ENCODE measurements at regions not wholly inside any gene's neighbourhood (a gene's known extent, or its start where the extent isn't known, plus 50 kb on each side); places are given as distances from the start of the nearest gene placed in this dataset.
"Not testable (repeated sequence)": the region's sequence is repeated elsewhere in the genome, so short reads cannot be mapped to it uniquely, and the experiment has no call there.

GRCh38 chr1:67552336-67552759 lies 122.1 kb upstream of the SERBP1 start (continued):
- TF ChIP-seq, protein P1, sequence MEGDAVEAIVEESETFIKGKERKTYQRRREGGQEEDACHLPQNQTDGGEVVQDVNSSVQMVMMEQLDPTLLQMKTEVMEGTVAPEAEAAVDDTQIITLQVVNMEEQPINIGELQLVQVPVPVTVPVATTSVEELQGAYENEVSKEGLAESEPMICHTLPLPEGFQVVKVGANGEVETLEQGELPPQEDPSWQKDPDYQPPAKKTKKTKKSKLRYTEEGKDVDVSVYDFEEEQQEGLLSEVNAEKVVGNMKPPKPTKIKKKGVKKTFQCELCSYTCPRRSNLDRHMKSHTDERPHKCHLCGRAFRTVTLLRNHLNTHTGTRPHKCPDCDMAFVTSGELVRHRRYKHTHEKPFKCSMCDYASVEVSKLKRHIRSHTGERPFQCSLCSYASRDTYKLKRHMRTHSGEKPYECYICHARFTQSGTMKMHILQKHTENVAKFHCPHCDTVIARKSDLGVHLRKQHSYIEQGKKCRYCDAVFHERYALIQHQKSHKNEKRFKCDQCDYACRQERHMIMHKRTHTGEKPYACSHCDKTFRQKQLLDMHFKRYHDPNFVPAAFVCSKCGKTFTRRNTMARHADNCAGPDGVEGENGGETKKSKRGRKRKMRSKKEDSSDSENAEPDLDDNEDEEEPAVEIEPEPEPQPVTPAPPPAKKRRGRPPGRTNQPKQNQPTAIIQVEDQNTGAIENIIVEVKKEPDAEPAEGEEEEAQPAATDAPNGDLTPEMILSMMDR (IDR thresholded peaks at IDR 0.05; ENCODE audit: control extremely low read depth in 1 of 3, insufficient read depth in 1 of 3, low read depth in 1 of 3, low read length in 3 of 3) = peak in 2 of 3 experiments; percentile 36 to 64; a peak in 3 of 4 replicates
- no peak for TF ChIP-seq SIN3A (conservative IDR thresholded peaks at IDR 0.05 in 1 of 2, IDR thresholded peaks at IDR 0.05 in 1 of 2; ENCODE audit: low read depth in 1 of 2, low read length in 2 of 2)
- TF ChIP-seq SIRT6 (IDR thresholded peaks at IDR 0.05; ENCODE audit: low read length) = no peak
- no peak for TF ChIP-seq SUZ12 (IDR thresholded peaks at IDR 0.05; ENCODE audit: low read length)
- no peak for TF ChIP-seq SP2 (IDR thresholded peaks at IDR 0.05; ENCODE audit: low read length)
- no peak for TF ChIP-seq SP1 (IDR thresholded peaks at IDR 0.05; ENCODE audit: low read depth, low read length)
- TF ChIP-seq, protein P2, sequence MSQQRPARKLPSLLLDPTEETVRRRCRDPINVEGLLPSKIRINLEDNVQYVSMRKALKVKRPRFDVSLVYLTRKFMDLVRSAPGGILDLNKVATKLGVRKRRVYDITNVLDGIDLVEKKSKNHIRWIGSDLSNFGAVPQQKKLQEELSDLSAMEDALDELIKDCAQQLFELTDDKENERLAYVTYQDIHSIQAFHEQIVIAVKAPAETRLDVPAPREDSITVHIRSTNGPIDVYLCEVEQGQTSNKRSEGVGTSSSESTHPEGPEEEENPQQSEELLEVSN (IDR thresholded peaks at IDR 0.05) = peak; percentile 52; the same call in 1 of the 2 replicates

- H3K27me3 ChIP-seq (replicated peaks in 1 of 4; ENCODE audit: control insufficient read depth in 3 of 4, extremely low read depth in 1 of 4, insufficient read depth in 3 of 4, low read length in 3 of 4); H2AFZ ChIP-seq (ENCODE audit: low read length); H2AK5ac ChIP-seq (ENCODE audit: low read depth, low read length); H3K23me2 ChIP-seq (ENCODE audit: low read depth, low read length); H3K4ac ChIP-seq (replicated peaks; ENCODE audit: insufficient read length, low read depth, low read length); POLR2A ChIA-PET (ENCODE audit: partially characterized antibody); H4K8ac ChIP-seq (ENCODE audit: extremely low read depth, insufficient read depth, low read length); H3K4me3 ChIP-seq (ENCODE audit: extremely low read depth in 1 of 4, insufficient read depth in 2 of 4, low read depth in 3 of 4, low read length in 4 of 4); H3K79me1 ChIP-seq (ENCODE audit: low read depth, low read length); H2BK120ac ChIP-seq (replicated peaks; ENCODE audit: low read depth, low read length); H3K4me1 ChIP-seq (replicated peaks in 1 of 4; ENCODE audit: control insufficient read depth in 3 of 4, insufficient read depth in 4 of 4, low read length in 3 of 4); H3K14ac ChIP-seq (ENCODE audit: insufficient read length); H3K27ac ChIP-seq (ENCODE audit: low read depth, low read length); H4K91ac ChIP-seq (replicated peaks; ENCODE audit: insufficient read length, low read length); H2BK20ac ChIP-seq (ENCODE audit: low read length); H3K36me3 ChIP-seq (ENCODE audit: control insufficient read depth in 2 of 4, insufficient read depth in 4 of 4, low read length in 3 of 4); FAIRE-seq; H3K9me3 ChIP-seq (ENCODE audit: insufficient read depth in 2 of 2, low read depth in 1 of 2, low read length in 1 of 2); H4K20me1 ChIP-seq (replicated peaks in 1 of 2; ENCODE audit: control insufficient read depth in 1 of 2, insufficient read depth in 2 of 2, low read length in 2 of 2); H3K18ac ChIP-seq (ENCODE audit: extremely low read depth, low read length); H4K5ac ChIP-seq (ENCODE audit: insufficient read length, low read depth, low read length); H2BK5ac ChIP-seq (ENCODE audit: low read depth, low read length); H3K4me2 ChIP-seq (ENCODE audit: insufficient read depth in 1 of 2, low read depth in 2 of 2, low read length in 2 of 2); H3K23ac ChIP-seq (ENCODE audit: insufficient read length); H3K9ac ChIP-seq (replicated peaks in 1 of 4; ENCODE audit: extremely low read depth in 1 of 4, low read depth in 3 of 4, low read length in 3 of 4); DNase-seq (ENCODE audit: low read depth in 1 of 2, low spot score in 2 of 2); H3K79me2 ChIP-seq (ENCODE audit: control insufficient read depth in 1 of 2, insufficient read depth in 2 of 2, low read length in 2 of 2); H2BK15ac ChIP-seq (ENCODE audit: low read length); H2BK12ac ChIP-seq (ENCODE audit: low read depth, low read length); H3K56ac ChIP-seq (replicated peaks; ENCODE audit: insufficient read length, low read depth, low read length): not testable (repeated sequence)
- 92% methylated on average over 5 of the region's 5 CpGs; no CpG with 5 or more reads in 1 of the 2 experiments for WGBS, 2 experiments (ENCODE audit: extremely low coverage in 1 of 2, insufficient coverage in 1 of 2, insufficient read length in 1 of 2, insufficient replicate concordance in 2 of 2, low coverage in 1 of 2, low lambda C conversion rate in 2 of 2, missing lambda C conversion rate in 1 of 2)
- CTCF ChIA-PET (ENCODE audit: partially characterized antibody) = interaction anchor here (0.8 to 12.6 kb wide), 6 partner anchors 9 to 211 kb away, joined by 3 to 214 read pairs (median 4); no protein-coding TSS in a partner anchor
Observed at GRCh38 chr1:67554204-67554603, 124.0 kb upstream of the SERBP1 start.

Data from H1 (cell line).